IMR-90 (cell line): ENCODE measurements at regions not wholly inside any gene's neighbourhood (a gene's known extent, or its start where the extent isn't known, plus 50 kb on each side); places are given as distances from the start of the nearest gene placed in this dataset.

Experiments used
- ATAC-seq: fragments of 200-7000 bp; cut with Tn5 transposase; 2 replicates; pipeline ENCODE4 v1.9.1; 2020; ENCODE audit warnings: low read depth, mild to moderate bottlenecking, moderate library complexity
- BruUV-seq: library from RNA; stranded (reverse); fragments of 400-500 nt; replicated peaks from 2 replicates; lab custom pipeline; 2021; lab: Mats Ljungman, UMichigan
- CTCF ChIA-PET: fragments of 300-600 bp; formaldehyde crosslinking; extraction: SDS; loops from one replicate; lab custom pipeline; 2021; ENCODE audit warnings: antibody characterized with exemption; lab: Yijun Ruan, JAX
- POLR2A ChIA-PET: fragments of 300-600 bp; sonication (Branson Sonifier 250); formaldehyde crosslinking; loops from one replicate; lab custom pipeline; 2022; ENCODE audit warnings: antibody characterized with exemption; ENCODE audit not compliant: unreplicated experiment; lab: Charles Lee
- DNase-seq: peaks from one replicate; pipeline ENCODE4 v3.0.0; 2013
- H2AFZ ChIP-seq: replicated peaks from 2 replicates; pipeline ENCODE3; 2013; ENCODE audit warnings: low read length, mild to moderate bottlenecking; ENCODE audit not compliant: poor library complexity
- H2AK5ac ChIP-seq: 2 replicates; pipeline ENCODE4 v1.6.1; 2013; ENCODE audit warnings: low read depth, low read length, inconsistent platforms
- H2AK9ac ChIP-seq: replicated peaks from 2 replicates; pipeline ENCODE3; 2013; ENCODE audit warnings: mild to moderate bottlenecking, low read depth, low read length, moderate library complexity; ENCODE audit not compliant: poor library complexity
- H2BK120ac ChIP-seq: 2 replicates; pipeline ENCODE4 v1.6.1; 2013; ENCODE audit warnings: low read depth, low read length, inconsistent platforms
- H2BK15ac ChIP-seq: 3 replicates; pipeline ENCODE4 v1.6.1; 2013; ENCODE audit warnings: low read depth, low read length, inconsistent platforms
- H2BK20ac ChIP-seq: 2 replicates; pipeline ENCODE4 v1.6.1; 2013; ENCODE audit warnings: low read depth, mild to moderate bottlenecking, inconsistent platforms, low read length, moderate library complexity
- H2BK5ac ChIP-seq: 2 replicates; pipeline ENCODE4 v1.6.1; 2013; ENCODE audit warnings: mild to moderate bottlenecking, low read depth, low read length, inconsistent platforms; ENCODE audit not compliant: poor library complexity, severe bottlenecking
- H3K14ac ChIP-seq: replicated peaks from 2 replicates; pipeline ENCODE4 v1.6.1; 2013; ENCODE audit warnings: low read depth, low read length, inconsistent platforms
- H3K18ac ChIP-seq: 2 replicates; pipeline ENCODE4 v1.6.1; 2013; ENCODE audit warnings: low read depth, low read length, control low read depth
- H3K23ac ChIP-seq: 2 replicates; pipeline ENCODE4 v1.6.1; 2013; ENCODE audit warnings: low read depth, low read length, inconsistent platforms
- H3K27ac ChIP-seq: 2 replicates; pipeline ENCODE4 v1.5.1; 2013; ENCODE audit warnings: mild to moderate bottlenecking, control low read depth, low read length; ENCODE audit not compliant: insufficient read depth
- H3K27me3 ChIP-seq: 2 replicates; pipeline ENCODE4 v1.6.1; 2013; ENCODE audit warnings: low read length; ENCODE audit not compliant: control insufficient read depth, insufficient read depth
- H3K36me3 ChIP-seq: 2 replicates; pipeline ENCODE4 v1.6.1; 2013; ENCODE audit warnings: low read length, mixed read lengths; ENCODE audit not compliant: control insufficient read depth, insufficient read depth
- H3K4ac ChIP-seq: 2 replicates; pipeline ENCODE4 v1.6.1; 2013; ENCODE audit warnings: low read depth, low read length, inconsistent platforms
- H3K4me1 ChIP-seq: 2 replicates; pipeline ENCODE4 v1.6.1; 2013; ENCODE audit warnings: low read length, mixed read lengths; ENCODE audit not compliant: control insufficient read depth, insufficient read depth
- H3K4me2 ChIP-seq: 2 replicates; pipeline ENCODE4 v1.6.1; 2013; ENCODE audit warnings: low read depth, mild to moderate bottlenecking, control low read depth, low read length, moderate library complexity
- H3K4me3 ChIP-seq: 2 replicates; pipeline ENCODE4 v1.5.1; 2013; ENCODE audit warnings: low read depth, mild to moderate bottlenecking, control low read depth, low read length, moderate library complexity; ENCODE audit not compliant: insufficient read depth
- H3K56ac ChIP-seq: 2 replicates; pipeline ENCODE4 v1.6.1; 2013; ENCODE audit warnings: low read length, inconsistent platforms; ENCODE audit not compliant: insufficient read depth; ENCODE audit errors: extremely low read depth
- H3K79me1 ChIP-seq, 2 experiments: 2 replicates each; pipeline ENCODE4 v1.6.1; 2013; ENCODE audit warnings: low read length in 2 of 2, inconsistent platforms in 1 of 2, low read depth in 1 of 2
- H3K9ac ChIP-seq: 2 replicates; pipeline ENCODE4 v1.6.1; 2013; ENCODE audit warnings: low read depth, low read length, control low read depth
- H3K9me1 ChIP-seq: 2 replicates; pipeline ENCODE4 v1.6.1; 2013; ENCODE audit warnings: low read length, inconsistent platforms; ENCODE audit not compliant: insufficient read depth
- H3K9me3 ChIP-seq: 2 replicates; pipeline ENCODE4 v1.6.1; 2013; ENCODE audit warnings: low read length; ENCODE audit not compliant: control insufficient read depth, insufficient read depth
- H4K20me1 ChIP-seq: 2 replicates; pipeline ENCODE4 v1.6.1; 2013; ENCODE audit warnings: low read length, inconsistent platforms; ENCODE audit not compliant: insufficient read depth
- H4K5ac ChIP-seq: 2 replicates; pipeline ENCODE4 v1.6.1; 2013; ENCODE audit warnings: mild to moderate bottlenecking, low read depth, low read length, control low read depth
- H4K8ac ChIP-seq, 2 experiments: 2 replicates each; pipeline ENCODE4 v1.6.1; 2013; ENCODE audit warnings: low read depth in 2 of 2, low read length in 2 of 2, control low read depth in 1 of 2, inconsistent platforms in 1 of 2
- H4K91ac ChIP-seq: 2 replicates; pipeline ENCODE4 v1.6.1; 2013; ENCODE audit warnings: low read depth, low read length, inconsistent platforms; ENCODE audit not compliant: insufficient read depth
- BHLHE40 ChIP-seq: fragments of 150-350 bp; IDR thresholded peaks from 2 replicates; pipeline ENCODE4 v1.6.1; 2016; ENCODE audit warnings: mild to moderate bottlenecking, low read depth, low read length
- MXI1 ChIP-seq: IDR thresholded peaks from 2 replicates; pipeline ENCODE4 v1.6.1; 2012; ENCODE audit warnings: low read depth, mild to moderate bottlenecking, low read length, moderate library complexity, borderline replicate concordance
- RCOR1 ChIP-seq: IDR thresholded peaks from 2 replicates; pipeline ENCODE4 v1.6.1; 2012; ENCODE audit warnings: mild to moderate bottlenecking, low read length, improper control_type of control experiment; ENCODE audit not compliant: insufficient replicate concordance
- WGBS, 2 experiments: methylation state at CpG; one replicate each; pipeline versions ENCODE4 v1.1.5 to v1.1.7; 2013; ENCODE audit warnings: missing lambda C conversion rate in 2 of 2; ENCODE audit not compliant: insufficient read length in 1 of 2; ENCODE audit errors: extremely low coverage in 2 of 2; 5-methylcytosine and 5-hydroxymethylcytosine counted together
- dilution Hi-C: fragments of 300-500 bp; cut with HindIII; formaldehyde crosslinking; loops from one replicate; pipeline ENCODE4 v1.14.3; 2018; ENCODE audit warnings: low sequenced_read_pairs; ENCODE audit not compliant: unreplicated experiment
- in situ Hi-C: fragments of 300-500 bp; cut with MboI; formaldehyde crosslinking; loops from 3 replicates; pipeline ENCODE4 v1.14.3; 2019; ENCODE audit warnings: low sequenced_read_pairs, inconsistent platforms, mixed read lengths
- intact Hi-C: fragments of 100-400 bp; cut with micrococcal nuclease; formaldehyde crosslinking; loops from 2 replicates; pipeline ENCODE4 v1.10.0; 2022
- TF ChIP-seq, protein P1 (sequence below): fragments of 150-350 bp; IDR thresholded peaks from 2 replicates; pipeline ENCODE4 v1.6.1; 2016; ENCODE audit warnings: low read depth, mild to moderate bottlenecking, low read length, moderate library complexity, borderline replicate concordance

GRCh38 chrX:128805236-128805635, 718.1 kb downstream of the SMARCA1 start:
- H3K18ac ChIP-seq, result no peak overlapping the region
- no peak overlapping the region for H3K27ac ChIP-seq
- H2AK5ac ChIP-seq, result no peak overlapping the region
- H3K56ac ChIP-seq, result no peak overlapping the region
- intact Hi-C loops, result no loop called here
- H3K79me1 ChIP-seq, result no peaks in the 10 kb centered on the region
- H2BK5ac ChIP-seq, result no peak overlapping the region
- no peak for DNase-seq
- BruUV-seq, result no TSS peak
- TF ChIP-seq BHLHE40, result no peak
- no peak for TF ChIP-seq RCOR1
- TF ChIP-seq, protein P1, sequence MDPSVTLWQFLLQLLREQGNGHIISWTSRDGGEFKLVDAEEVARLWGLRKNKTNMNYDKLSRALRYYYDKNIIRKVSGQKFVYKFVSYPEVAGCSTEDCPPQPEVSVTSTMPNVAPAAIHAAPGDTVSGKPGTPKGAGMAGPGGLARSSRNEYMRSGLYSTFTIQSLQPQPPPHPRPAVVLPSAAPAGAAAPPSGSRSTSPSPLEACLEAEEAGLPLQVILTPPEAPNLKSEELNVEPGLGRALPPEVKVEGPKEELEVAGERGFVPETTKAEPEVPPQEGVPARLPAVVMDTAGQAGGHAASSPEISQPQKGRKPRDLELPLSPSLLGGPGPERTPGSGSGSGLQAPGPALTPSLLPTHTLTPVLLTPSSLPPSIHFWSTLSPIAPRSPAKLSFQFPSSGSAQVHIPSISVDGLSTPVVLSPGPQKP, result no peak
- no peak for TF ChIP-seq MXI1
- H3K4me3 ChIP-seq, result no peak overlapping the region
- no peaks in the 10 kb centered on the region for H3K27me3 ChIP-seq
- no peaks in the 10 kb centered on the region for H3K4me1 ChIP-seq
- H2AFZ ChIP-seq, result no peak overlapping the region
- no peaks in the 10 kb centered on the region for H3K9me1 ChIP-seq
- POLR2A ChIA-PET, result no interaction called here
- H2BK120ac ChIP-seq, result no peak overlapping the region
- H4K8ac ChIP-seq, result no peak overlapping the region
- H3K23ac ChIP-seq, result no peak overlapping the region
- in situ Hi-C loops, result no loop called here
- peaks cover 3% of the 10 kb centered on the region; the same call in 1 of the 2 replicates for H3K9me3 ChIP-seq
- CTCF ChIA-PET, result no interaction called here
- H3K36me3 ChIP-seq, result no peaks in the 10 kb centered on the region
- H3K9ac ChIP-seq, result no peak overlapping the region
- H4K91ac ChIP-seq, result no peak overlapping the region
- no peak overlapping the region for H2BK20ac ChIP-seq
- WGBS, 2 experiments, result no CpG with 5 or more reads among the region's 2 CpGs
- no peak overlapping the region for H3K4me2 ChIP-seq
- H4K20me1 ChIP-seq, result no peaks in the 10 kb centered on the region
- H4K5ac ChIP-seq, result no peak overlapping the region
- H2AK9ac ChIP-seq, result no peak overlapping the region
- ATAC-seq, result no peak
- H3K14ac ChIP-seq, result no peak overlapping the region
- dilution Hi-C loops, result no loop called here
- no peak overlapping the region for H2BK15ac ChIP-seq
- no peak overlapping the region for H3K4ac ChIP-seq
